MCF 10A (cell line): ENCODE measurements at regions not wholly inside any gene's neighbourhood (a gene's known extent, or its start where the extent isn't known, plus 50 kb on each side); places are given as distances from the start of the nearest gene placed in this dataset.

Experiments
- BruUV-seq: library from RNA; stranded (reverse); fragments of 400-500 nt; replicated peaks from 2 replicates; lab custom pipeline; 2021; lab: Mats Ljungman, UMichigan
- CTCF ChIA-PET: fragments of 300-600 bp; sonication (Branson Sonifier 250); formaldehyde crosslinking; extraction: SDS; loops from one replicate; lab custom pipeline; 2021; ENCODE audit warnings: antibody characterized with exemption, inconsistent platforms; lab: Yijun Ruan, JAX
- POLR2A ChIA-PET: fragments of 300-600, 350-650 bp; sonication (Branson Sonifier 250); formaldehyde crosslinking; extraction: SDS; loops from one replicate; lab custom pipeline; 2020; ENCODE audit warnings: antibody characterized with exemption, inconsistent platforms; lab: Yijun Ruan, JAX
- DNase-seq: peaks from one replicate; pipeline ENCODE4 v3.0.0-alpha.2; 2018; ENCODE audit not compliant: unreplicated experiment
- H3K27ac Mint-ChIP-seq: one replicate; pipeline ENCODE4 v1.8.0; 2022; ENCODE audit warnings: mild to moderate bottlenecking, low read depth, mixed read lengths; ENCODE audit not compliant: unreplicated experiment
- H3K27me3 Mint-ChIP-seq: one replicate; pipeline ENCODE4 v1.8.0; 2022; ENCODE audit warnings: mixed read lengths; ENCODE audit not compliant: insufficient read depth, unreplicated experiment
- H3K36me3 Mint-ChIP-seq: one replicate; pipeline ENCODE4 v1.8.0; 2022; ENCODE audit warnings: mild to moderate bottlenecking, moderate library complexity, mixed read lengths; ENCODE audit not compliant: insufficient read depth, unreplicated experiment
- H3K4me1 Mint-ChIP-seq: one replicate; pipeline ENCODE4 v1.8.0; 2022; ENCODE audit warnings: mixed read lengths; ENCODE audit not compliant: insufficient read depth, unreplicated experiment
- H3K4me3 Mint-ChIP-seq: one replicate; pipeline ENCODE4 v1.8.0; 2022; ENCODE audit warnings: mild to moderate bottlenecking, moderate library complexity, mixed read lengths; ENCODE audit not compliant: unreplicated experiment
- H3K9me3 Mint-ChIP-seq: one replicate; pipeline ENCODE4 v1.8.0; 2022; ENCODE audit warnings: mixed read lengths; ENCODE audit not compliant: unreplicated experiment
- intact Hi-C: fragments of 100-400 bp; cut with micrococcal nuclease; formaldehyde crosslinking; loops from 2 replicates; pipeline ENCODE4 v1.14.1; 2022
- TF ChIP-seq, protein P1 (sequence below): fragments of 200-600 bp; IDR thresholded peaks from one replicate; pipeline ENCODE4 v1.8.0; 2022; ENCODE audit warnings: antibody characterized with exemption, mild to moderate bottlenecking; ENCODE audit not compliant: unreplicated experiment

- TF ChIP-seq, protein P1, sequence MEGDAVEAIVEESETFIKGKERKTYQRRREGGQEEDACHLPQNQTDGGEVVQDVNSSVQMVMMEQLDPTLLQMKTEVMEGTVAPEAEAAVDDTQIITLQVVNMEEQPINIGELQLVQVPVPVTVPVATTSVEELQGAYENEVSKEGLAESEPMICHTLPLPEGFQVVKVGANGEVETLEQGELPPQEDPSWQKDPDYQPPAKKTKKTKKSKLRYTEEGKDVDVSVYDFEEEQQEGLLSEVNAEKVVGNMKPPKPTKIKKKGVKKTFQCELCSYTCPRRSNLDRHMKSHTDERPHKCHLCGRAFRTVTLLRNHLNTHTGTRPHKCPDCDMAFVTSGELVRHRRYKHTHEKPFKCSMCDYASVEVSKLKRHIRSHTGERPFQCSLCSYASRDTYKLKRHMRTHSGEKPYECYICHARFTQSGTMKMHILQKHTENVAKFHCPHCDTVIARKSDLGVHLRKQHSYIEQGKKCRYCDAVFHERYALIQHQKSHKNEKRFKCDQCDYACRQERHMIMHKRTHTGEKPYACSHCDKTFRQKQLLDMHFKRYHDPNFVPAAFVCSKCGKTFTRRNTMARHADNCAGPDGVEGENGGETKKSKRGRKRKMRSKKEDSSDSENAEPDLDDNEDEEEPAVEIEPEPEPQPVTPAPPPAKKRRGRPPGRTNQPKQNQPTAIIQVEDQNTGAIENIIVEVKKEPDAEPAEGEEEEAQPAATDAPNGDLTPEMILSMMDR: no peak
- Mint-ChIP-seq H3K4me3 (no peak overlapping the region), H3K27ac (peak overlapping the region; percentile 76), H3K4me1 (peaks cover 66% of the 10 kb centered on the region), H3K9me3 (no peaks in the 10 kb centered on the region), H3K36me3 (no peaks in the 10 kb centered on the region), H3K27me3 (no peaks in the 10 kb centered on the region)
- ChIA-PET POLR2A (interaction anchor here (0.5 to 8.8 kb wide), 27 partner anchors 8 to 870 kb away, joined by 3 to 284 read pairs (median 4); partner anchors contain the start of genes ADRB2 and SH3TC2), CTCF (interaction anchor here (0.6 to 8.7 kb wide), 30 partner anchors 13 to 522 kb away, joined by 3 to 201 read pairs (median 10); partner anchors contain the start of gene ADRB2)
- DNase-seq: peak; percentile 54
- no TSS peak for BruUV-seq
- intact Hi-C loops: loop anchor here (1.0 kb wide), 4 partner anchors 43 to 200 kb away; no protein-coding TSS in a partner anchor
Observed at GRCh38 chr5:148913985-148914431, 87.6 kb downstream of the ADRB2 start.

DNA sequence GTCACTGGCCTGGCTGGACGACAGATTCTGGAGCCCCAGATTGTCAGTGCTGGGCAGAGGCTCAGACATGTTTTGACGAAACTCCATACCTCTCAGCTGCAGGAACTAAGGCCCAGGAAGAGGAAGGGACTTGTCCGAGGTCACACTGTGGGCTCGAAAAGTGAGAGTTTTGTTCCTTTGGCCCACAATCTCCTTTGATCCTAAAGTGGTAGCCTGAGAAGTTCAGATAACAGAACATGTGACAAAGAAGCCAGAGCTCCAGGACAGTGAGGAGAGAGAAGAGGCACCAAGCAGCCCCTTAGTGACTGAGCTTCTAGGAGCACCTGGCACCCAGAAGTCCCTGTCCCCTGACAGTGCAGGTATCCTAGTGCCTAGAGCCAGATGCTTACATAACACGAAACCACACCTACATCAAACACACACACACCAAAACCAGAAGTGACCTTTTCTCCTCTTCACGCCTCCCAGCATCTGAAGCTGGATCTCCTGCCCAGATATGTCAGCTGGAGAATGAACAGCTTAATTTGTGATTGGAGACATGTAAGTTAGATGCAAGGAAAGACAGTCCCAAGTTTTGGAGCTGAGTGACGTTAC lies 88.9 kb downstream of the ADRB2 start:
- TF ChIP-seq, protein P1: no peak
- no peak overlapping the region for H3K4me3 Mint-ChIP-seq
- POLR2A ChIA-PET: interaction anchor here (0.5 to 8.8 kb wide), 17 partner anchors 9 to 187 kb away, joined by 3 to 284 read pairs (median 7); partner anchors contain the start of gene ADRB2
- CTCF ChIA-PET: interaction anchor here (0.6 to 8.7 kb wide), 21 partner anchors 12 to 351 kb away, joined by 3 to 201 read pairs (median 12); partner anchors contain the start of gene ABLIM3
- H3K27ac Mint-ChIP-seq: peak overlapping the region; percentile 76
- peak; percentile 41 for DNase-seq
- peaks cover 2% of the 10 kb centered on the region for H3K9me3 Mint-ChIP-seq
- intact Hi-C loops: no loop called here
- no peaks in the 10 kb centered on the region for H3K36me3 Mint-ChIP-seq
- H3K27me3 Mint-ChIP-seq: no peaks in the 10 kb centered on the region
- H3K4me1 Mint-ChIP-seq: peaks cover 52% of the 10 kb centered on the region
- no TSS peak for BruUV-seq

- ChIA-PET POLR2A (no interaction called here), CTCF (interaction anchor here (0.5 to 0.7 kb wide), 3 partner anchors 101 to 1070 kb away, joined by 3 to 4 read pairs (median 3); no protein-coding TSS in a partner anchor)
- DNase-seq: no peak
- TF ChIP-seq, protein P1: no peak
- peak overlapping the region; percentile 24 for H3K27ac Mint-ChIP-seq
- H3K4me1 Mint-ChIP-seq: peaks cover 12% of the 10 kb centered on the region
- intact Hi-C loops: no loop called here
- H3K9me3 Mint-ChIP-seq: peaks cover 5% of the 10 kb centered on the region
- no TSS peak for BruUV-seq
- H3K36me3 Mint-ChIP-seq: no peaks in the 10 kb centered on the region
- no peak overlapping the region for H3K4me3 Mint-ChIP-seq
- no peaks in the 10 kb centered on the region for H3K27me3 Mint-ChIP-seq
Observed at GRCh38 chr5:148920646-148921288, 94.4 kb downstream of the ADRB2 start.

- H3K27me3 Mint-ChIP-seq: no peaks in the 10 kb centered on the region
- H3K9me3 Mint-ChIP-seq: peaks cover 5% of the 10 kb centered on the region
- no TSS peak for BruUV-seq
- DNase-seq: no peak
- H3K27ac Mint-ChIP-seq: no peak overlapping the region
- CTCF ChIA-PET: interaction anchor here (0.6 to 0.7 kb wide), 2 partner anchors 358 to 1069 kb away, joined by 3 to 4 read pairs; no protein-coding TSS in a partner anchor
- intact Hi-C loops: no loop called here
- TF ChIP-seq, protein P1: no peak
- POLR2A ChIA-PET: interaction anchor here (0.6 kb wide), 1 partner anchor 50 kb away, joined by 3 read pairs; no protein-coding TSS in a partner anchor
- no peak overlapping the region for H3K4me3 Mint-ChIP-seq
- H3K4me1 Mint-ChIP-seq: peaks cover 12% of the 10 kb centered on the region
- H3K36me3 Mint-ChIP-seq: no peaks in the 10 kb centered on the region
Observed at GRCh38 chr5:148921350-148921749, 94.9 kb downstream of the ADRB2 start.
